ENCODE measurements at regions not wholly inside any gene's neighbourhood (a gene's known extent, or its start where the extent isn't known, plus 50 kb on each side); places are given as distances from the start of the nearest gene placed in this dataset.

DNA sequence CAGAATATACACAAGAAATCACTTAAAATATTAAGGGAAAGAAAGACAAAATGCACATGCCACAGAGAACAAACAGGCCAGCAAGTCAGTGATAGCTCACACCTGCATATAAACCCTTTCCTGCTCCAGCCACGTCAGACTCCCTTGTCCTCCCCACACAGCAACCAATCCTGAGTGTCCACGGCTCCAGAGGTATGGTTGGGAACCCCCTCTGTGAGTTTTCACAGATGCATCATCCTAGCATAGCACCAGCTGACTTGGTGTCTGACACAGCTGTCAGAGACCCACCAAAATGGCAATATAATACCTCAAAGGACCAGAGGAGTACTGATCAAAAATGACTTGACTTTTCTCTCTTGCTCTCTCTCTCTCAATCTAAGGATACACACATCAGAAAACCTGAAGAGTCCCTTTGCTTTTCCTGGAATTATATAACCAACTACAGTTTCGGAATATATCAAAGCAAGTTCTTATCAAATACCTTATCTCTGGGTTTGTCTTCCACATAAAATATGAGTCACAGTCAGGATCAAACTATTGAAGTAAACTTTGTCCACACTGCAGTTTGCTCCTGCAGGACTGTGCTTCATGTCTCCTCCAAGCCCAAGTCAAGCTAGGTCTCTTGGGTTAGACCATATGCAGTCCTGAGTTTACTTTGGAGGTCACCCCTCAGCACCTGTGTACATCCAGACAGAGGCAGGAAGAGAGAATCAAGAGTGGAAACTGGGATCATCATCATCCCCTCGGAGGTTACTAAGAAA, 187.1 kb upstream of the THBS1 start:
- ATAC-seq (ENCODE audit: low read depth in 2 of 2) (no peak), DNase-seq (no peak)
- H3K27ac Mint-ChIP-seq: no peak overlapping the region
- no peaks in the 10 kb centered on the region for H3K36me3 Mint-ChIP-seq
- H3K27me3 Mint-ChIP-seq: no peaks in the 10 kb centered on the region
- H3K9me3 Mint-ChIP-seq: no peaks in the 10 kb centered on the region
- no peak overlapping the region for H3K4me3 Mint-ChIP-seq
- no peaks in the 10 kb centered on the region for H3K4me1 Mint-ChIP-seq

DNA sequence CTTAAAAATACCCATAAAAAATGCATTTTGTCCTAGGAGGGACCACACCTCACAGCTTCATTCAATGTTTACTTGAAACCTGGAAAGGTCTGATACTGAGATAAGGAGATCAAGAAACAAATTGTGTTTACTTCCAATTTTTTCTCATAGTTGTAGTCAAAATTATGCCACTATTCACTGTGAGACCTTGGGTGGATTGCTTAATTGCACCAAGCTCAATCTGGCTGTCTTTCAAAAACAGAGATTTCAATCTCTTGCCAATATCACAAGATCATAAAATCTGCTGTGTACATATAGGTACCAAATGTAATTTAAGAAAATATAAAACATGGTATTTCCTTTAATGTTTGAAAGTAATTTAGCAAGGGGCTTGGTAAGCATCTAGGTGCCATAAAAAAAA, 186.4 kb upstream of the THBS1 start:
- Mint-ChIP-seq H3K4me3 (no peak overlapping the region), H3K27me3 (no peaks in the 10 kb centered on the region), H3K27ac (no peak overlapping the region), H3K4me1 (no peaks in the 10 kb centered on the region), H3K9me3 (no peaks in the 10 kb centered on the region), H3K36me3 (no peaks in the 10 kb centered on the region)
- DNase-seq: no peak
- no peak for ATAC-seq (ENCODE audit: low read depth in 2 of 2)

DNA sequence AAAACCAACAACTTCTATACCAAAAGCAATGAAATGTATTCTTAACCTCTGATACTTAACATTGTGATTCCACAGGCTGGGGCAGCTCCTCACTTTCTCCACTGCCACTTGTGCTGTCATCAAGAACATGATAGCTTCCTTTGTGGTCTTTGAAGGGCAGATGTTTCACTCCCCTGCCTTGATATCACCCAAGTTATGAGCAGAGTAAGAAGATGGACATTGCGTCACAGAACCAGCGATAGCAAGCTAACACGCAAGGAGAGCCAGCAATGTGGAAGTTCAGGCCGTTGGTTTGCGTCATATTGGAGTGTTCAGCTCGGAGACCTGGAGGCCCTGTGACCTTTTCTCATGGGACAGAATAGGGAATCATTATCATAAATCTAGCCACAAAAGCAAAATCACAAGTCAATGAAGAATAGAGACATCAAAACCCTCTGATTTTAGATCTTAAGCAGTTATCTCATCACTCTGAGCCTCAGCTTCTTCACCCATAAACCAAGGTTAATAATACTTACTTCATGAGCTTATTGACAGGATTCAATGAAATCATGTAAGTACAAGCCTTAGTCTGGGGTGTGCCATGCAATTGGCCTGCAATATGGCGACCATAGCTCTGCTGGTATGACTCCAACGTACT, 183.8 kb upstream of the THBS1 start:
- H3K9me3 Mint-ChIP-seq: no peaks in the 10 kb centered on the region
- ATAC-seq (ENCODE audit: low read depth in 2 of 2) (no peak), DNase-seq (no peak)
- no peaks in the 10 kb centered on the region for H3K4me1 Mint-ChIP-seq
- H3K27me3 Mint-ChIP-seq: peaks cover 0 to under 1% (median 0%) of the 10 kb centered on the region in 3 donors
- no peak overlapping the region for H3K4me3 Mint-ChIP-seq
- H3K36me3 Mint-ChIP-seq: no peaks in the 10 kb centered on the region
- H3K27ac Mint-ChIP-seq: no peak overlapping the region

DNA sequence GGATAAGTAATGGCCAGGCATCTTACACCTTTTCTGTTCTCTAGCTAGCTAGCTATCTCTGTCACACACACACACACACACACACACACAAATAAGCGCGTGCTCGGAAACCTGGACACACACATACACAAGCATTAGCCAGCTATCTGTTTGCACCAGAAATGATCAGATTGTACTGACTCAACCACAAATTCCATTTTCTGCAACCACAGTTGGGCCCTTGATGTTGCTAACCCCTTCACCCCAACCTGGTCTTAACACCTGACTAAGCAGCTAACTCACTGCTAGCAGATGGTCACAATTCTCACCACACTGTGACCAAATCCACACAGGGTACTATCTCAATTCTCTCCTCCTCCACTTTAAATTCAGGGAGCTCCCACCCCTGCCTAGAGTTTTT, 183.0 kb upstream of the THBS1 start:
- ATAC-seq (ENCODE audit: low read depth in 2 of 2) (no peak), DNase-seq (no peak)
- peaks cover 0 to 7% (median 0%) of the 10 kb centered on the region in 3 donors for H3K27me3 Mint-ChIP-seq
- H3K4me1 Mint-ChIP-seq: no peaks in the 10 kb centered on the region
- no peaks in the 10 kb centered on the region for H3K36me3 Mint-ChIP-seq
- no peaks in the 10 kb centered on the region for H3K9me3 Mint-ChIP-seq
- peak overlapping the region in 1 of 6 donors; percentile 13 for H3K27ac Mint-ChIP-seq
- no peak overlapping the region for H3K4me3 Mint-ChIP-seq

DNA sequence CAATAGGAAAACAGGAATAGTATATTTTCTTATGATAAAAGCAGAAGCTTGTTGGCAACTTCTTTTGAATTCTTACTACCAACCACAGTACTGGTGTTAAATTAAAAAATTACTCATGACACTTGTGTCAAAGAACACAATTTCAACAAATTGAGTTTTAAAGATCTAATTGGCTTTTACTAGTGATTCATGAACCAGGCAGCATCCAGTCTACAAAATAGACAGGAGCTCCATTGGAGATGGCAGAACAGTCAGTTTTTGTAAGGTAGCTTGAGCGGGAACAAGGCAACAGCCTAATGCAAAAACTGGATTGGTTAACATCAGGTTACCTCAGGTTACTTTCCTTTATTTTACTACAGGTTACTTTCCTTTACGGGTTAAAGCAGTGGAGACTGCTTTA, 181.3 kb upstream of the THBS1 start:
- Mint-ChIP-seq H3K27ac (no peak overlapping the region), H3K4me3 (no peak overlapping the region), H3K9me3 (no peaks in the 10 kb centered on the region), H3K4me1 (no peaks in the 10 kb centered on the region), H3K36me3 (no peaks in the 10 kb centered on the region), H3K27me3 (peaks cover 0 to 7% (median 0%) of the 10 kb centered on the region in 3 donors)
- no peak for ATAC-seq (ENCODE audit: low read depth in 2 of 2)
- no peak for DNase-seq

DNA sequence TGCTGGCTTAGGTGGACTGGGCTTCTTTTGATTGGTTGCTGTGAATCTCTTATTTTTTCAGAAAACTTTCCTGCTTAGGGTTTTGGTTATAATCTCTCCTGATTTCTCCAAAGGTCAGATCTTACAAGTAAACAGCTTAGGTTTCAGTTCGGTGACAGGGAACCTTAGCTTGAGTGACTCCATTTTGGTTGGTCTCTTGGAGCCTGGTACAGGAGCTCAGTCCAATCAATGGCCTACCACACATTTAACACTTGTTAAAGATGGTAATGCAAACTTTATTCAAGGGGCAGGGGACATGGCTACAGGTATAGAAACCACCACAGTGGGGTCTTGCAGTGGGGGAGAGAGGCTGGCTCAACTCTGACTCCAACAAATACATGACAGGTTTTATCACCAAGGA, 180.9 kb upstream of the THBS1 start:
- no peaks in the 10 kb centered on the region for H3K4me1 Mint-ChIP-seq
- no peak overlapping the region for H3K27ac Mint-ChIP-seq
- DNase-seq (no peak), ATAC-seq (ENCODE audit: low read depth in 2 of 2) (no peak)
- no peaks in the 10 kb centered on the region for H3K9me3 Mint-ChIP-seq
- H3K4me3 Mint-ChIP-seq: no peak overlapping the region
- H3K27me3 Mint-ChIP-seq: peaks cover 0 to 7% (median 0%) of the 10 kb centered on the region in 3 donors
- H3K36me3 Mint-ChIP-seq: no peaks in the 10 kb centered on the region

DNA sequence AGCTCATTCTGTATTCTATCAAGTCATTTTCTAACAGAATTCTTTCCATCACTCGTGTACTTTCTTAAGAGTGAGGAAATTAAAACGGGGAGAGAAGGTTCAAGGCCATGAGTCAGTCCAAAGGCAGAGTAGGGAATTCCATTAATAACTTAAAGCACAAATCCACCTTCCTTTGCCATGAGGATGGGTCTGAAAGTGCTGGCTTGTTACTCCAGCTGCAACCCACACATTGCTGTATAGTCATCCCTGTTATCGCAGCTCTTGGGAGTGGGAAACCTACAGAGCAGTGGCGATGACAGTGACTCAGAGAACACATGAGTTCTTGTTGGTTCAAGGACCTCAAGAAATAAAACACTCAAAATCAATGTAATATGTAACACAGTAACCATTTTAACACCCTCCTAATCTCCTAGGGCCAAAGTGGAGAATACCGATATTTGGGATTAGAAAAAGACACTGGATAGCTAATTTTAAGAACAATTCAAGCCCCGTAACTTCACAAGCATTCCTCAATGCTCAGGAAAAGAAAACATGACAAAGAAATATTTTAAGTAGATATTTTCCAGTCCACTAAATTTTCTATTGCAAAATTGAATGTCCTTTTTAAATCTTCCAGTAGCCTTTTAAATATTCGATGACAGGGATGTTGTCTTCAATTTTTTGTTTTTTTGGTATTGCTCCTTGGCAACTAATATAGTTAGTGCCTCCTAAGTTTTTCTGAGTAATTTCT, 179.9 kb upstream of the THBS1 start:
- DNase-seq: no peak
- Mint-ChIP-seq H3K4me1 (no peaks in the 10 kb centered on the region), H3K4me3 (no peak overlapping the region), H3K36me3 (no peaks in the 10 kb centered on the region), H3K27ac (no peak overlapping the region), H3K27me3 (peaks cover 0 to 7% (median 0%) of the 10 kb centered on the region in 3 donors), H3K9me3 (no peaks in the 10 kb centered on the region)
- ATAC-seq (ENCODE audit: low read depth in 2 of 2): no peak

DNA sequence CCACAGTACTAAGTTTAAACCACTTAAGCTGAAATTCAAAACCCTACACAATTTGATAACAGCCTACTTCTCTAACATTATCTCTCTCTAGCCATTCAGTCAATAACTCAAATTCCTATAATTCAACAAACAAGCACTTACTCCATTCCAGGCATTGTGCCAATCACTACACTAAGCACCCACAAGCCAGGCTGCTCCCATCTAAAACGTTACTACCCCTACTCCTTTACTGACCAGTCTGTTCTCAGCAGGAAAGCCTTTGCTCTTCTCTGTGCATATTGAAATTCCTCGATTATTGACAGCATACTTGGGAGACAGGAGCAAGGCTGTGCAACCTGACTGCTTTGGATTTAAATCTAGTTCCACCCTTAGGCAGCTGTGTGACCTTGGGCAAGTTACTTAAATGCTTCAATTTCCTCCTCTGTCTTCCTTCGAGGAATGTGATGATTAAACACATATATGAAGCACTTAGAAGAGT, 177.2 kb upstream of the THBS1 start:
- ATAC-seq (ENCODE audit: low read depth in 2 of 2): no peak
- Mint-ChIP-seq H3K36me3 (no peaks in the 10 kb centered on the region), H3K27me3 (peaks cover 5 to 13% (median 7%) of the 10 kb centered on the region in 3 donors), H3K27ac (no peak overlapping the region), H3K9me3 (no peaks in the 10 kb centered on the region), H3K4me3 (no peak overlapping the region), H3K4me1 (no peaks in the 10 kb centered on the region)
- no peak for DNase-seq

DNA sequence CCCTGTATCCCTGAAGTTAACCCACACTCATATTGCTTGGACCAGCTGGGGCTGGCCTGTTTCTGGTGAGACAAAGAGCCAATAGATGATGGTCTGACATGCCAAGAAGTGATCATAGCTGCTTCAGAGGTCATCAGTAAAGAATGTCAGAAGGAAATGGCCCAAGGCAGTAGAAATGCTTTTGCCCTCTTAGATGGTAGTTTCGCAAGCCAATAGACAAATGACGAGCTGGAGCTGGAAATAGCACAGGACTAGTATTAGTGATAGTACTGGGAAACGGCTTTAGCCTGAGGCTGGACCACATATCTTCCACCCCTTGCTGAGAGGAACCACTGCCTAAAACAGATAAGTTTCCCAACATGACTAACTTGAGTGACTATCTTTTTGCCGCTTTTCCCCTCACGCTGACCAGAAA, 176.1 kb upstream of the THBS1 start:
- no peak for ATAC-seq (ENCODE audit: low read depth in 2 of 2)
- H3K9me3 Mint-ChIP-seq: no peaks in the 10 kb centered on the region
- peaks cover 5 to 13% (median 7%) of the 10 kb centered on the region in 3 donors for H3K27me3 Mint-ChIP-seq
- no peak for DNase-seq
- H3K27ac Mint-ChIP-seq: no peak overlapping the region
- no peaks in the 10 kb centered on the region for H3K36me3 Mint-ChIP-seq
- no peaks in the 10 kb centered on the region for H3K4me1 Mint-ChIP-seq
- no peak overlapping the region for H3K4me3 Mint-ChIP-seq

DNA sequence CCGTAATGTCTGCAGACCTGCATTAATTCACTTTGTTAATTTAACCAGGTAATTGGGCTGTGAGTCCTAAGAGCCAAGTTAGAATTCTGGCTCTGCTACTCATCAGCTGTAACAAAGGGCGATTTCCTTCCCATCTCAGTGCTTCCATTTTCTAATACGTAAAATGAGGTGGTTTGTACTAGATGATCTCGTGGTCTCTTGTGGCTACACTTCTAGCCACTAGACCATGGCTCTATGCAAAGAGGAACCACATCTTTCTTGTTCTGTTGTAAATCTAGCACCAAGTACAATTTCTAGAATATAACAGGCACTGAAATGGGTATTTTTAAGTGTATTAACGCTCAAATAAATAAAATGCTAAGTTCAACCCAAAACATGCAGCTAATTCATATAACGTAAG, 174.4 kb upstream of the THBS1 start:
- ATAC-seq (ENCODE audit: low read depth in 2 of 2) (no peak), DNase-seq (no peak)
- H3K4me1 Mint-ChIP-seq: no peaks in the 10 kb centered on the region
- no peaks in the 10 kb centered on the region for H3K9me3 Mint-ChIP-seq
- H3K27ac Mint-ChIP-seq: no peak overlapping the region
- H3K4me3 Mint-ChIP-seq: no peak overlapping the region
- H3K27me3 Mint-ChIP-seq: peaks cover 7 to 13% (median 10%) of the 10 kb centered on the region in 3 donors
- no peaks in the 10 kb centered on the region for H3K36me3 Mint-ChIP-seq

DNA sequence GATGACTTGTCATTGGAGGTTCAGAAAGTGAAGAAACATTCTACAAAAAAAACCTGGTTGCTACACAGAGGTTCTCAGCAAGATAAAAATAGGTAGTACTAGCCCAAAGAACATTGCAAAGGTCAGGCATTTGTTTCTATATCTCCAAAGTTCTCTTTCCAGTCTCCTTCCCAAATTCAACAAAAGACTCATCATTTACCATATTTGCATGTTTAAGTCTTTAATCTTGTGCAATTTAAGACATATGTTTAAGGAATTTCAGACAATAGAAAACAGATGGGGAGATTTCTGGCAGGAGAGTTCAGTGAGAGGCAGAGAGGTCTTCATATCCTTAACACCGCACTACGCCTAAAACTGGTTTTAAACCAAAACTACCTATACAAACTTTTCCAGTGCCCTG, 173.8 kb upstream of the THBS1 start:
- Mint-ChIP-seq H3K4me3 (no peak overlapping the region), H3K27me3 (peaks cover 6 to 13% (median 10%) of the 10 kb centered on the region in 3 donors), H3K36me3 (no peaks in the 10 kb centered on the region), H3K9me3 (no peaks in the 10 kb centered on the region), H3K27ac (no peak overlapping the region), H3K4me1 (no peaks in the 10 kb centered on the region)
- DNase-seq (no peak), ATAC-seq (ENCODE audit: low read depth in 2 of 2) (no peak)

DNA sequence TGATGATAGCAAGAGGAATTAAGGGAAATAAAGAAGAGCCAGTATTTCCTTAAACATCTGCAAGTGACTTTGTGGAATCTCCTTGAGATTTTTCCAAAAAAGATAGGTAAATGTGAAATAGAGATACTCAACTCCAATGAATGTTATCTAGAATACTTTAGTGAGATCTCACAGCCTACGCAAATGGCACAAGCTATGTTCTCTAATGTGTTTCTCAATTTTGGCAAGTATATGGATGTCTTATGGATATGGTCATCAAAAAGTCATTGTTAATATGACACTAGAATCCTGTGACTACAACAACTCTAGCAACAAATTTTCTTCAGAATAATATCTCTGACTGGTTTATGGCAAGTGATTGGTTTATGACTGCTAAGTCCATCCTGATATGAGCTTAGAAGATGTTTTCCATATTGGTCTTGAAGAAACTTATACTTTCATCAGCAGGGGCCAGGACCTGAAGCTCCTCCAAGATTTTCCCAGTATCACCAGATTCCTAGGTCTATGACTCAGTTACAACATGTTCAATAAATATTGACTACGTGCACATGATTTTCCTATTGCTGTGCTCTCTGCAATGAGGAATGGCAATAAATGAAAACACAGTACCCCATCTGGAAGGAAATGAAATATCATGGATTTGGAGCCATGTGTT, 170.9 kb upstream of the THBS1 start:
- ATAC-seq (ENCODE audit: low read depth in 2 of 2): no peak
- H3K27ac Mint-ChIP-seq: no peak overlapping the region
- H3K36me3 Mint-ChIP-seq: no peaks in the 10 kb centered on the region
- H3K4me1 Mint-ChIP-seq: no peaks in the 10 kb centered on the region
- H3K9me3 Mint-ChIP-seq: no peaks in the 10 kb centered on the region
- DNase-seq: no peak
- peaks cover 0 to 19% (median 10%) of the 10 kb centered on the region in 3 donors for H3K27me3 Mint-ChIP-seq
- no peak overlapping the region for H3K4me3 Mint-ChIP-seq

DNA sequence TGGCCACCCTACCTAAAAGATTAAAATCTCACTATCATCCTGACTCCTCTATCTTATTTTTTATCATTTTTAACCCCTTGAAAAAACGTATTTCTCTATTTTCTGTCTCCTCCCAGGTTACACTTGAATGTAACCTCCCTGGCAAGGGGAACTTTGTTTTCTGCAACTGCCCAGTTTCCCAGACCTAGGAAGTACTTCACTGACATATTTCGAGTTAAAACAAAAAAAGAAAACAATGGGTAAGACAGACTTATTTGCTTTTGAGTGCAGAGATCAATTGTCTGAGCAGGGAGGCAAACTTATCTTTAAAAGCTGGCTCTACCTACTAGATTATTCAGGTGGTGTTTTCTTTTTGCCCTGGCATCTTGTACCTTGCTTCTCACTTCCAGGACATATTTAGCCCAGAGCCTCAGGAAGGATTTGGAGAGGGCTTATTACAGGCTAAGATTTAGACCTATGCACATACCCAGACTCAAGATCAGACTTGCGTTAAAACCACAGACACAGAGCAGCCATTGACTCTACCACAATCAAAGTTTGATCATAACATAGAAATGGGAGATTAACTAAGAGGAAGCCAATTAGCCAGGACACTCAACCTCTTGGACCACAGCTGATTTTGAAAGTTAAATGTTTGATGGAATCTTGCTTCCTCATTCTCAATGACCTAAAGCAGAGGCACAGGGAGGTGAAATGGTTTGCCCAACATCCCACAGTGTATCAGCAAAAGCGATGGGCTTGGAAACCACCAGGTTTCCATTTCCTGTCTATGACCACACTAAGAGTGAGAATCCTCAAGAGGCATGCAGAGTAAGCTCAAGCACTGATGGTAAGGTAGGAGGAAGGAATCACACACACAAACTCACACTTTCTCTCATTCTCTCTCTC, 169.5 kb upstream of the THBS1 start:
- ATAC-seq (ENCODE audit: low read depth in 2 of 2) (no peak), DNase-seq (no peak)
- Mint-ChIP-seq H3K27me3 (peaks cover 0 to 25% (median 10%) of the 10 kb centered on the region in 3 donors), H3K27ac (no peak overlapping the region), H3K9me3 (peaks cover 0 to 2% (median 0%) of the 10 kb centered on the region in 7 donors), H3K36me3 (no peaks in the 10 kb centered on the region), H3K4me3 (no peak overlapping the region), H3K4me1 (no peaks in the 10 kb centered on the region)

All from naive B cell (primary cell).